GM19099 (cell line): ENCODE measurements at regions not wholly inside any gene's neighbourhood (a gene's known extent, or its start where the extent isn't known, plus 50 kb on each side); places are given as distances from the start of the nearest gene placed in this dataset.

Source experiments
- POLR2A ChIP-seq: IDR thresholded peaks from 3 replicates; pipeline ENCODE4 v1.6.1; 2011; ENCODE audit warnings: low read depth; ENCODE audit not compliant: insufficient read length; ENCODE audit errors: extremely low read depth

DNA sequence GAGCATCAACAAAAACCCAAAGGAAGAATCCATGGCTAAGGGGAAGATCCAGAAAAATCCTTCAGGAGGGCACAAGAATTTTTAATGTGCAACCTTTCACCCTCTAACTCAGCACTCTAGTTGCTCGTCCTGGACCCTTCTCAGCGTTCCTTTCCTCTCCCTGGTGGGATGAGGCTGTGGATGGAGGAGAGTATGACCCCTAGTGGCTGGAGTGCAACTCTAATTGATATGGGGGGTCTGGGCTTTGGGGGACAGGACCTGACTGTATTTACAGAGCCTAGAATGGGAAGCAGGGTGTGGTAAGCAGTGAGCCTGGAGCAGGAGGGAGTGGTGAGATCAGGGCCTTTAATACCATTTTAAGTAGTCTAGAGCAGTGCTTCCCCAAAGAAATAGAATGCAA lies 83.9 kb upstream of the CEP85L start:
- TF ChIP-seq POLR2A = no peak

DNA sequence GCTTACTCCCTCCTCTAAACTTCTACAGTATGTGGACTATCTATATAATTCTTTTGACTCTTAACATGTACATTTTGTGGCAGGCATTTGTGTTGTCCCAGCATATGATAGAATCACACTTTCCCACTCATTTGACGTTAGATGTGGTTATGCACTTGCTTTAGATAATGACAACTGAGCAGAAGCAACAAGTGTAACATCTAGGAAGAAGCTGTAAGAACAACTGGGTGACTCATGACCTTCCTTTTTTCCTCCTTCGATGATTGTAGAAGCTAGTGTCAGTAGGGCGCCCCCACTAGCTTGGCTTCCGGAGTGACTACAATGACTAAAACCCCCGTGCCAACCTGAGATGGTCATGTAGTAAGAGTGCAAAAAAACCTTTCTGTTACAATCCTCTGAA lies 74.6 kb upstream of the CEP85L start:
- TF ChIP-seq POLR2A = no peak

DNA sequence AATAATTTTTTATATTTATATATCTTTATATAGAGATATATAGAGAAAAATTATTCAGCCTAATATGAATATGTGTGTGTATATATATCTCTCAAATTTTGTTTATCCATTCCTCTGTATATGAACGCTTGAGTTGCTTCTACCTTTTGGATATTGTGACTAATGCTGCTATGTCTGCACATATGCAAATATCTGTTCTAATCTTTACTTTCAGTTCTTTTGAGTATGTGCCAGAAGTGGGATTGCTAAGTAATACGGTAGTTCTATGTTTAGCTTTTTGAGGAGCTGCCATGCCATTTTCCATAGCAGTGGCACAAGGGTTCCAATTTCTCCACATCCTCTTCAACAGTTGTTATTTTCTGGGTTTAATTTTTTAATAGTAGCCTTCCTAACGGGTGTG lies 72.8 kb upstream of the CEP85L start:
- no peak for TF ChIP-seq POLR2A

DNA sequence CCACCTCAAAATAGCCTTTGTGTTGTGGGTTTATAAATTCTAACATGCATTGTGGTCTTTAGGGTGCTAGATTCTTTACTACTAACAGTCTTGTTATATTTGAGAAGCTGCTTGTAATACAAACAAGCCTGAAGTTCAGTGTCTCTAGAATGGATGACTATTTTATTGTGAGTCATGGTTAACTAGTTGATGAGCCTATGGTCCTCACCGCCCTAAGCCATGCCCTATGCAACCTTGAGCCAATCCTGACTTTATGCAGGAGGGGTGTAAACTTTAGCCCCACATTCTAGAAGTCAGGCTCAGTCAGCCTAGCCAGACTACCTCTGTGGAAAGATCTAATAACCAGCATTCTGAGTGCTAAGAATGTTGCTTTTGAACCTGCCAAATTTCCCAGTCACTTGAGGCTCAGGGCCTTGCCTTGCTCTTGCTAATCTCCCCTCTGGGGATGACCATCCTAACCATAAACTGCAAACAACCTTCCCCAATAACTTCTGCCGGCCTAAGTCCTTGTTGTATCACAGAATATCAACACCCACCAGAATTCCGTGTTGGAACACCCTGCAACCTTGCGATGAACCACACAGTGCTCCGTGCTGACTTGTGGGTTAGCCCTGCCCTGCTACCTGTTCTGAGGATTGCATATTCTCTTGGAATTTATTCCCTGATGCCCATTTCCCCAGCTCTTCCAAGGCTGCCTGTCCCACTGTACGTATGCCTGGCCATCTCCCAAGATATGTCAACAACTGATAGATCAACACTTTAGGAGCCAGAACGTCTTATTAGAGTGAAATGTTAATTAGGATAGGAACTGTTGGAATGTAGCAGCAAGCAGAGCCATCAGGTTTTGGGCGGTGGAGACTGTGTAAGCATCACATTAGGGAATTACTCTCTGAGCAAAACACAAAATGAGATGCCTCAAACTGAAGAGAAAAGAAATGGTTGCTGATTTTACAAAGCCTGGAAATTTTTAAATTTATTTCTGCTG lies 71.7 kb upstream of the CEP85L start:
- TF ChIP-seq POLR2A = no peak

DNA sequence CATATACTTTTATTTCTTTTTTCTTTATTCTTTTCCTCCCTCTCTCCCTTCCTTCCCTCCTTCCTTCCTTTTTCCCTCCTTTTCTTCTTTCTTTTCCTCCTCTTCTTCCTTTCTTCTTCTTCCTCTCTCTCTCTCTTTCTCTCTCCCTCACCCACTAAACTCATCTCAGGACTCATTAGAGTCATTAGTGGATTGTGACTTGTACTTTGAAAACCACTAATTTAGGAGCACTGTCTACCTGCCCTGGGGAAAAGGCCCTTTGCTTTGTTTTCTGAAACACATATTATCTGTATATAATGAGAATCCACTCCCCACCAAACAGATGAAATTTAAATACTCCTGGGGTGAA lies 68.7 kb upstream of the CEP85L start:
- no peak for TF ChIP-seq POLR2A

DNA sequence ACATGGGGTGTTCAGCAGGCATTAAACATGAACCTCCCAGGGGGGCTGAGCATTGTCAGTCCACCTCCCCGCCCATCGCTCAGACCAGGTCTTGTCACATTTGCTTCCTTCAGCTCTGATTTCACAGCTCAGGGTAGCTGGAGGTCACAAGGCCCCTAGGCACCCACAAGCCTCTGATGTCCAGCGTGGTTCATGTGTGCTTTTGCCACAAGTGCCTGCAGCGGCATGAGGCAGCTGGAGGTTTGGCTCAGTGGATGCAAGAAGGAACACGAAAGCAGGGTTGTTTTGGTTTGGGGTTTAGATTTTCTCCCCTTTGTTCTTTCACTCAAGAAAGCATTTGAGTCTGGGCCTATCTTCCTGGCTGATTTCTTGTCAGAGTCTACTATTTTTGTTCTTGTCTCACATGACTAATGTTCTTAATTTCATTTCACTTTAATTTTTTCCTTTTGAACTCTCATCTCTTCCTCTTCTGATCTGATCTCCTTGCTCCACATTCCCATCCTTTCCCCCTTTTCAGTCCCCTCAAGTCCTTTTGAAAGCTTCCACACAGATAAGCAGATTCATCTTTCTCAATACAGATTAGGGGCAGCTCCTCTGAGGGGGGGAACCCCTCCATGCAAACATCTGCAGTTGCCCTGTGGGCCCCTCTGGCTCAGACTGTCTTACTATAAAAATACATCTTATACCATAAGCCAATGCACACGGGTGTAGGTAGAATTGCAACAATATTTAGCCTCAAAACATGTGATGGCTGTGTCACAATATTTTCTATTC lies 68.1 kb upstream of the CEP85L start:
- TF ChIP-seq POLR2A = no peak

DNA sequence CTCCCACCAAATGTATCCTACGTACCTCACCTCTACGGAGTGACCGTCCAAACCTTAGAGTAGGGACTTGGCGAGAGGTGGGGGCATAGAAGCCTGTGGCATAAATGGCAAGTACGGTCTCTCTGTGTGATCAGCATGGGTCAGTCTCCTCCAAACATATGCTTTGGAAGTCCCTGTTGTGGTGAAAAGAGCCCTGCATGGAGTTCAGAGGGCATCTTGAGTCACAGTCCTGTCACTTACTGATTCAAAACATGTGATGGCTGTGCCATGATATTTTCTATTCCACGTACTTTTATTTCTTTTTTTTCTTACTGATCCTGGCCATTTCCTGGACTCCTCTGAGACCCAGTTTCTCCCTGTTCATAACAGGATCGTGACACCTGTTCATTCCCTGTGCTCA lies 67.5 kb upstream of the CEP85L start:
- no peak for TF ChIP-seq POLR2A

DNA sequence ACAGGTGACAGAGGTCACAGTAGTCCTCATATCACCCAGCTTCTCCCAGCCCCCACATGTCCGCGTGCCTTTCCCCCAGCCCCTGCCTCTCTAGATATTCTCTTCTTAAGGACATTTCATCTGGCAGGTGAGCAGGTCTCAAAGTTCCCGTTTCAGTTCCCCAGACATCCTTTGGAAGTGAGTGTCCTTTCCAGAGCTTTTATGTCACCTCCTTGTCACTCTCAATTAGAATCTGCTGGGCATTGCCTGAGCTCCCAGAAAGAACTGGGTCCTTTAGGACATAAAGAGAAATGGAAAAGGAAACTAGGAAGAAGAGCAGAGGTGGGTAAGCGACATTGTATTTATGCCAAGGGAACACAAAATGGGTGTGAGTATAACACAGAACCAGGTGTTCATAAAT lies 66.9 kb upstream of the CEP85L start:
- TF ChIP-seq POLR2A = no peak

DNA sequence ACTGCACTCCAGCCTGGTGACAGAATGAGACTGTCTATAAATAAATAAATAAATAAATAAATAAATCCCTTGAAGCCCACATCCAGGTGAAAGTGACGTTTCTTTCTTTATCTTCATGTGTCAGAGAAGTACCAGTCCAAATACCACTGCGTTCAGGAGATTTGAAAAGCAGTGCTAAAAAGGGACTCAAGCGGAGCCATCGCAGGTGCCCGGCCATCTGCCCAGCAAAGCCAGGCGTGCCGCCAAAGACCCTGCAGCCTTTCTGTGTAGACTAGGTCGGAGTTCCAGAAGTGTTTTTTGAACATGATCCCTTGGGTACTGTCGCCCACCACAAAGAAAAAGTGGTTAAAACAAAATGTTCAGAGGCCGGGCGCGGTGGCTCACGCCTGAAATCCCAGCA lies 65.7 kb upstream of the CEP85L start:
- TF ChIP-seq POLR2A = no peak

DNA sequence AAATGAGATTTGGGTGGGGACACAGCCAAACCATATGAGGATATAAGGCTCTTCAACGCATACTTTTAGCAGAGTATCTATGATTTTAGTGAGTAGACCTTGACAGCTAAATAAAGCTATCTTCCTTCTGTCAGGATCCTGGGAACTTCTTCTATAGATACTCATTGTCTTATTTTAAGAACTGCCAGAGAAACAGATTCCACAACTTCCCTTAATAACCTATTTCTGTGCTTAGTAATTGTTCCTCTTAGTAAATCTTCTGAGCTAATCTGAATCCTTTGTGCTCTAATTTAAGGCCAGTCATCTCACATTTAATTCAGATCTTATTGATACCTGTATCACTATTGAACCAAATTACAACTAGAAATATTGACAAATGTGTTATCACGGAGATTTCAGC lies 64.0 kb upstream of the CEP85L start:
- TF ChIP-seq POLR2A = no peak

DNA sequence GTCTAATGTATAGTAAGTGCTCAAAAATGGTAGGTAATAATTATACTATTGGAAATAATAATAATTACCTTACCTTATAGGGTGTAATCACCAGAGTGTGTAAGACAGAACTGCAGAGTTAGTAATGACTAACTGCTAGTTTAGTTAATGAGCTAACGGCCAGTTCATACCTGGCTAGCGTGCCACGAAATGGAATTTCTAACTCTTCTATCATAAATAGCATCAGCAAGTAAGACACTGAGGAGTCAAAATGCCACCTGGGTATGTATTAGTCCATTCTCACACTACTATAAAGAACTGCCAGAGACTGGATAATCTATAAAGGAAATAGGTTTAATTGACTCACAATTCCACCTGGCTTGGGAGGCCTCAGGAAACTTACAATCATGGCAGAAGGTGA lies 63.4 kb upstream of the CEP85L start:
- TF ChIP-seq POLR2A = no peak

DNA sequence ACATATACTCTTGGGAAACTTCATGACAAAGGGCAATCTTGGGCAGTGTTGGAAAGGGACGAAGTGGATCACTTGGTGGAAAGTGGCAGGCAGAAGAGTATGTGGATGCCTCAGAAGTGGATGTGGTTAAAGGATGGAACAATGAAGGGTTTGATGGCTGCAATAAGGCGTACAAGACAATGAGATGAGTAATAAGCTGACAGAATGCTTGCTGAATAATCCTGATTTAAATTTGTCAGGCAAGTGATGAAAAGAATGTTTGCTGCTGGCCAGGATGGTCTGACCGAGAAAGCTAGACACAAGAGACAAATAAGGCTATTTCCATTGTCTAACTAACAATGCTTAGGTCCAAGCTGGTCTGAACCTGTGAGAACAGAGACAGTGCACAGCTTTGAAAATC lies 61.6 kb upstream of the CEP85L start:
- TF ChIP-seq POLR2A = no peak

DNA sequence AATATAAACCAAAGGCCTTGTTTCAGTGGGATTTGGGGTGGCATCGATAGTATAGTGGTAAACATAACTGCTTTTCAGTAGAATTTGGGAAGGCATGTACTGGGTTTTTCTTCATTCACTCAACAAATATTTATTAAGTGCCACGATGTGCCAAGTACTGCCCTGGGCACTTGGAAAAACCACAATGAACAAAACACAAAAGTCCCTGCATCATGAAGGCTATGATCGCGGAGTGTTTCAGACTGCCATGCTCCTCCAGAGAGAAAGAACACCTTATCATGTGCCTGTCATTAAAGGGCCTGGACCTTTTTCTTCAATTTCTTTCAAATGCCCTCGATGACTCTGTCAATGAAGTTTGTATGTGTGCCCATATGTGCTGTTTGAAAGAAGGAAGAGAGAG lies 59.2 kb upstream of the CEP85L start:
- no peak for TF ChIP-seq POLR2A

DNA sequence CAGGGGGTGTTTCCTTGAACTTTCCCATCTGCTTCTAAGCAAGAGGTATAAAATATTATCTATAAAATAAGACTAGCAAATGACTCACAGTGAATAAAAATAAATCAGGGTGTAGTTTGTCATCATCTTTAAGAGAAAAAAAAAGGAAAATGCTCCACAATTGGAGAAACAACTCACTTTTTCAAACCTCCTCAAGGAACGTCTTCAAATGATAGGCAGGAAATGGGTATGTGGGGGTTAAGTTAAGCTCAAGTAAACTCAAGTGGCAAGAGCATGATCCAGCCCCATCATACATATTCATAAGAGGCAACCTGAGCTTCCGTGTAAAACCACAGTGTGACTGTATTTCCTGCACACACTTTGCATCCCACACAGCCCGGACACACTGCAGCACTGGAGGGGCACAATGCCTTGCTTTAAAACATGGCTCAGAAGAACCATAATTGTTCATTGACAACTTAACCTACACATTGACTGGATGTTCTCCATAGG lies 58.5 kb upstream of the CEP85L start:
- TF ChIP-seq POLR2A = peak; percentile 57

DNA sequence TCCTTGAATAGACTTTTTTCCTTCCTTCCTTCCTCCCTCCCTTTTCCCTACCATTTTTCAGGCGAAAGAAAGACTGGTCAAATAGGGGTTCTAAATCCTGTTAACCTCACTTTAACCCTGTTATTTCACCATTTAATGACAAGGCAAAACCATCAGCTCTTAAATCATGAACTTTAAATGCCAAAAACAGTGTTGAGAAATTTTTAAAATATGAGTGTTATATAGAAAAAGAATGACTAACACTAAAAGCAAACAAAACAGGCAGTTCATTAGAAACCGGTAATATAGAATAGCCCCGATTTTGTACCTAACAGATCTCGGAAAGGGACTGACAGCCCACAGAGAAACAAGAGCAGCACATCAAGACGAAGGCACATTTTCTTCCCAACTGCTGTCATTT lies 57.4 kb upstream of the CEP85L start:
- no peak for TF ChIP-seq POLR2A

DNA sequence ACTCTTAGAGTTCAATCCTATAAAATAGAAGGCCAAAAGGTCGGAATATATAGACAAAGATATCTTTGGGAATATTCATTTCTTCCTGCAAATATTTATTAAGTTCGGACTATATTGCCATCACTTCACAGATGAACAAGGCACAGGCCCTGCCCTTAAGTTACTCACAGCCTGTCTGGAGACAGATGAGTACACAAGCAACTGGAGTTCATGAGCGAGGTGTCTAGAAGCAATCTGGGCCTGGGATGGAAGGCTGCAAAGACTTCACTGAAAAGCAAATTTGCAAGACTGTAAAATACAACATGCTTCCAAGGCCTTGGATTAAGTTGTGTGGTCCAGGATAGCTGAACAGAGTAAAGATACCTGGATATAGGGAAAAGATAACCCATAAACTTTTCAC lies 56.7 kb upstream of the CEP85L start:
- no peak for TF ChIP-seq POLR2A
